CD4-positive, alpha-beta T cell treated with Interleukin-1 beta for 1 hour (primary cell): ENCODE measurements at regions not wholly inside any gene's neighbourhood (a gene's known extent, or its start where the extent isn't known, plus 50 kb on each side); places are given as distances from the start of the nearest gene placed in this dataset.
"Not testable (repeated sequence)": the region's sequence is repeated elsewhere in the genome, so short reads cannot be mapped to it uniquely, and the experiment has no call there.

Experiments used
- DNase-seq, 2 donors: peaks; one replicate each; pipeline ENCODE4 v3.0.0-alpha.2; 2020 to 2022

GRCh38 chr3:8371085-8371551, 130.5 kb upstream of the LMCD1 start:
- no peak for DNase-seq

DNA sequence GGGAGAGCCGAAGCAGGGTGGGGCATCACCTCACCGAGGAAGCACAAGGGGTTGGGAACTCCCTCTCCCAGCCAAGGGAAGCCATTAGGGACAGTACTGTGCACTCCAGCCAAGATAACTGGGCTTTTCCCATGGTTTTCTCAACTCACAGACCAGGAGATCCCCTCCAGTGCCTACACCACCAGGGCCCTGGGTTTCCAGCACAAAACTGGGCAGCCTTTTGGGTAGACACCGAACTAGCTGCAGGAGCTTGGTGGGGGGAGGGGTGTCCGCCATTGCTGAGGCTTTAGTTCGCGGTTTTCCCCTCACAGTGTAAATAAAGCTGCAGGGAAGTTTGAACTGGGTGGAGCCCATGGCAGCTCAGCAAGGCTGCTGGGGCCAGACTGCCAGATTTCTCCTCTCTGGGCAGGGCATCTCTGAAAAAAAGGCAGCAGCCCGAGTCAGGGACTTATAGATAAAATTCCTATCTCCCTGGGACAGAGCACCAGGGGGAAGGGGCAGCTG, 129.6 kb upstream of the LMCD1 start:
- DNase-seq: no peak

- DNase-seq: no peak
Observed at GRCh38 chr3:8380904-8381704, 120.5 kb upstream of the LMCD1 start.

GRCh38 chr3:8385848-8386620, 115.6 kb upstream of the LMCD1 start:
- no peak for DNase-seq

GRCh38 chr3:8387571-8387970, 114.1 kb upstream of the LMCD1 start:
- no peak for DNase-seq

- no peak for DNase-seq
Observed at GRCh38 chr3:8399686-8400085, 101.9 kb upstream of the LMCD1 start.

GRCh38 chr3:8400911-8401310, 100.7 kb upstream of the LMCD1 start:
- no peak for DNase-seq

DNA sequence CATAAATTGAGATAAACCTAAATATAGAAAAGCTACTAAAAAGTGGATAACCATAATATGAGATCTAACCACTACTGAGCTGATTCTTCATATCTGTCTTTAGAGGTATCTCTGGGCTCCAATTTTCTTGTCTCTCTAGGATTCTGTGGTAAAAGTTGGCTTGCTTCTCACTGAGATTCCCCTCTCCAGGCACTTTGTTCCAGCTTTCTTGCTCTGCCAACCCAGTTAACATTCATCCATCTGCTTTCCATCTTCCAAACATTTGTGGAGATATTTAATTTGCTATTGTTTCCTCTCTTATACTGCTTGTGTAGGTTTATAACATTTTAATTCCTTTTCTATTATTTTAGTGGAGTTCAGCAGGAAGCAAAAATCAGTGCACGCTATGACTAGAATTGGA, 97.6 kb upstream of the LMCD1 start:
- no peak for DNase-seq

GRCh38 chr3:8405144-8405543, 96.5 kb upstream of the LMCD1 start:
- no peak for DNase-seq

- no peak for DNase-seq
Observed at GRCh38 chr3:8406479-8406878, 95.1 kb upstream of the LMCD1 start.

- no peak for DNase-seq
Observed at GRCh38 chr3:8413337-8413926, 88.2 kb upstream of the LMCD1 start.

DNA sequence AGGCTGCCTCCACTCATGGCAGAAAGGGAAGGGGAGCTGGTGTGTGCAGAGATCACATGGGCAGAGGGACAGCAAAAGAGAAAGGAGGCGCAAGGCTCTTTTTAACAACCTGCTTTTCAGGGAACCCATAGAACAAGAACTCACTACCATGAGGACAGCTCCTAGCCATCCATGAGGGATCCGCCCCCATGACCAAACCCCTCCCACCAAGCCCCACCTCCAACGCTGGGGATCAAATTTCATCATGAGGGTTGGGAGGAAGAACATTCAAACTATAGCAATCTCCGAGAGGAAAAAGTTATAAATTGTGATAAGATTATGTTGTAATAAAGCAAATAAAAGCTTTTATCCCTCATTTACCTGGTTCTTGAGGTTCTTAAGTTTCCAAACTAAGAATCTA, 84.7 kb upstream of the LMCD1 start:
- DNase-seq: peak in 1 of 2 donors; percentile 10

- no peak for DNase-seq
Observed at GRCh38 chr3:8420612-8421011, 81.0 kb upstream of the LMCD1 start.

DNA sequence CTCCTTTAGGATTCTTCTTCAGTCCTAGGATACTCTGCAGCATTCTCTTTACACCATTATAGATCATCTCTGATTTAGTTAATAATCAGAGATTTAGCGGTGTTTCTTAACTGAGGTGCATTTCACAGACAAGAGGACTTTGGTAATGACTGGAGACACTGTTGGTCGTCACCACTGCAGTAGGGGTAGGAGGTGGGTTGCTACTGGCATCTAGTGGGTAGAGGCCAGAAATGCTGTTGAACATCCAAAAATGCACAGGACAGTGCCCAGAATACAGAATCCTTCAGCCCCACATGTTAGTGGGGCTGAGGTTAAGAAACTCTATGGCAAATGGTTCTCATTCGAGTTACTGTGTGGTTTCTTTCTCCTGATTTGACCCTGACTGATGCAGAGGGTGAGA, 80.4 kb upstream of the LMCD1 start:
- peak in 1 of 2 donors; percentile 10 for DNase-seq

DNA sequence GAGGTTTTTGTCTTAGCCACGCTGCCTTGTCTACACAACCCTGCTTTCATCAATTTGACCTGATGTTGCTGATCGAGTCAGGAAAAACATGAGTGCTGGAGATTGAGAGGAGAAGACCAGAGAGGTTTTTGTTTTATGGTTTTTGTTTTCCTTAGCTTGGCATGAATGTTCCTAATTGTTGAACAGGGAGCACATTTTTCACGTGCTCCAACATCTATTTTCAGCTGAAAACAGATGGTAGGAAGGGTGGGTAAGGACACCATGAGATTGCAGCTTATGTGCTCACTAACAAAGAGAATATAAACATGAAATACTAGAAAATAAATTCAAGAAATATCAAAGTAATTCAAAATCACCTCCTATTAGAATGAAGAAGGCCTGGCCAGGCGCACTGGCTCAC, 79.9 kb upstream of the LMCD1 start:
- DNase-seq: no peak

DNA sequence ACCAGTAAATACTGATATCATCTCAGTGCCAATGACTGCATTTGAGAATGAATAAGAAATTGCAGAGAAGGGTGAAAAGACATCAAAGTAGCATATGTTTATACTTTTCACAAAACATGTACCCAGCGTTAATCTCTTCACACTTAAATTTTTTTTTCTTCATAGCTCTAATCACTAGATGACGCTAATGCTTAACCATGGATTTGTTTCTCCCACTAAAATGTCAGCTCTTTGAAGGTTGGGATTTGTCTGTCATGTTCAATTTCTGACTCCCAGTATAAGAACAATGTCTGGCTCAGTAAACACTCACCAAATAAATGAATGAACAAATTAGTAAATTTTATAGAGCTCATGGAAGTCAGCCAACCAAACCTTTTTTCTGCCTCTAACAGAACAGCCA, 78.3 kb upstream of the LMCD1 start:
- DNase-seq: no peak

GRCh38 chr3:8424281-8424680, 77.3 kb upstream of the LMCD1 start:
- no peak for DNase-seq

DNA sequence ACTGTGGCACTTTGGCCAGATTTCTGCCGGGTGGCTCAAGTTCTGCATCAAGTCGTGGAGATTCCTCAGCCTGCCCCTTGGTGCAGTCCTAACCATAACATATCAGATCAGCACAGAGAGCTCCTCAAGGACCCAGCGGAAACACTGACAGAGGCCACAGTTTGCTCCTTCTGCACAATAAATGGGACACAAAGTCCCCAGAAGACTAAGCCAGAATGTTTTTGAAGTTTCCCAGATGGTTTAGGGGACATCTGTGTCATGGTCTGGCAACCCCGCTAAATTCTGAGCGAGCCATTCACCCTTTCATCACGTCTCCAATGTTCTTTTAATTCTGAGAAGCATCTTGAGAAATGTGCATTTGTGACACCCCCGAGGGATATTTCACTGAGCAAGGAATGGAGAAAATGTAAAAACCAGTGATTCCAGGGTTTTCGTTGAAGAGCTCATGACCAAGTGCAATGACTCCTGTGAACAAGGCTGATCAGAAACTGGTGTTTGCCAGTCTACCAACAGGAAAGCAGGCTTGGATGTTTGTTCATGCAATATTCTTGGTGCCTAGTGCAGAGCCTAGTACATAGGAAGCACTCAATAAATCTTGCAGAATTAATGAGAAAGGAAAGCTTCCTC, 64.8 kb upstream of the LMCD1 start:
- DNase-seq: no peak

GRCh38 chr3:8438507-8439079, 63.0 kb upstream of the LMCD1 start:
- DNase-seq: no peak

- not testable (repeated sequence) for DNase-seq
Observed at GRCh38 chr3:8440142-8440541, 61.5 kb upstream of the LMCD1 start.

- DNase-seq: no peak
Observed at GRCh38 chr3:8441969-8442559, 59.6 kb upstream of the LMCD1 start.

DNA sequence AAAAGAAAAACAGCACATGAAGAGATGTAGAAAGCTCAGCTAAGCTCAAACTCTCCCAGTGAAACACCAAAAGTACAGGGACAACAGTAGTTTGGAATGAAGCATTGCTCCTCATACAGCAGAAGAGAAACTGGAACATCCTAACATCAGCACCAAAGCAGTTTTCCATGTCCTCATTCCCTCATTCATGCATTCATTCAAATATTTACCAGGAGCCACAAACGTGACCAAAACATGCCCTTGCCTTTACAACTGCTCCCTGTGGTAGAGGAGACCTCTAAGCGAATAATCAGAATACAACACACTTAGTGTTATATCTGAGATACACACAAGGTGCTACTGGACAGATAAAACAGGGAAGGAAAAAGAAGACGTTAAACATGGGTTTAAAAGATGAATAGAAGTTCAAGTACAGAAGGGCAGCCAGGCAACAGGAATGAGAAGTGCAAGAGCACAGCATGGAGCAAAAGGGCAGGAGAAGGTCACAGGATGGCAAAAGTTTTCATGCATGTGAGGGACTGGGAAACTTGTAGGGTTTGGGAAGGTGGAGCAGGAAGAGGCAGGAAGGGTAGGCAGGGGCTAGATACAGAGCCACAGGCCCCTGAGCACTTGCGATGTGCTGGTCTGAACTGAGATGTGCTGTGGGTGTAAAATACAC, 58.5 kb upstream of the LMCD1 start:
- DNase-seq: no peak
